Loucy (cell line): ENCODE measurements at regions not wholly inside any gene's neighbourhood (a gene's known extent, or its start where the extent isn't known, plus 50 kb on each side); places are given as distances from the start of the nearest gene placed in this dataset.

Experiments
- H2AFZ ChIP-seq: fragments of 200-600 bp; sonication (generic); 2 replicates; pipeline ENCODE4 v1.6.0; 2016; ENCODE audit warnings: antibody characterized with exemption, mild to moderate bottlenecking, low read length, moderate library complexity
- H3F3A ChIP-seq: fragments of 200-600 bp; 2 replicates; pipeline ENCODE4 v1.6.0; 2016; ENCODE audit warnings: antibody characterized with exemption, low read depth, mild to moderate bottlenecking
- H3K27me3 ChIP-seq: fragments of 200-600 bp; sonication (generic); 2 replicates; pipeline ENCODE4 v1.6.1; 2014; ENCODE audit warnings: low read length, mild to moderate bottlenecking; ENCODE audit not compliant: insufficient read depth, poor library complexity, severe bottlenecking
- H3K36me3 ChIP-seq: fragments of 200-600 bp; sonication (generic); 2 replicates; pipeline ENCODE4 v1.6.1; 2016; ENCODE audit warnings: low read length; ENCODE audit not compliant: insufficient read depth
- H3K4me1 ChIP-seq: fragments of 200-600 bp; sonication (generic); 2 replicates; pipeline ENCODE4 v1.5.1; 2014; ENCODE audit warnings: low read length, mild to moderate bottlenecking; ENCODE audit not compliant: insufficient read depth, poor library complexity, severe bottlenecking
- H3K4me2 ChIP-seq: fragments of 200-600 bp; sonication (generic); 2 replicates; pipeline ENCODE4 v1.6.0; 2014; ENCODE audit warnings: antibody characterized with exemption, low read length, low read depth, mild to moderate bottlenecking; ENCODE audit not compliant: poor library complexity, severe bottlenecking
- H3K4me3 ChIP-seq: fragments of 200-600 bp; sonication (generic); 2 replicates; pipeline ENCODE4 v1.5.1; 2014; ENCODE audit warnings: low read length, mild to moderate bottlenecking, mixed read lengths; ENCODE audit not compliant: poor library complexity, severe bottlenecking
- H3K79me2 ChIP-seq: fragments of 200-600 bp; sonication (generic); 2 replicates; pipeline ENCODE4 v1.6.1; 2014; ENCODE audit warnings: low read length; ENCODE audit not compliant: insufficient read depth
- H3K9ac ChIP-seq: fragments of 200-600 bp; sonication (generic); 2 replicates; pipeline ENCODE4 v1.6.0; 2014; ENCODE audit warnings: mild to moderate bottlenecking, low read depth, low read length, moderate library complexity; ENCODE audit not compliant: poor library complexity, severe bottlenecking
- H3K9me2 ChIP-seq: fragments of 200-600 bp; sonication (generic); replicated peaks from 2 replicates; pipeline ENCODE4 v1.6.1; 2016; ENCODE audit warnings: low read depth, low read length, mixed read lengths
- H3K9me3 ChIP-seq: fragments of 200-600 bp; sonication (generic); 2 replicates; pipeline ENCODE4 v1.6.1; 2014; ENCODE audit warnings: mild to moderate bottlenecking, antibody characterized with exemption, low read length, low read depth; ENCODE audit not compliant: insufficient read depth
- H4K20me1 ChIP-seq: fragments of 200-600 bp; sonication (generic); 2 replicates; pipeline ENCODE4 v1.6.0; 2014; ENCODE audit warnings: antibody characterized with exemption, low read length, mild to moderate bottlenecking; ENCODE audit not compliant: insufficient read depth, poor library complexity, severe bottlenecking
- CTCF ChIP-seq: fragments of 200-600 bp; sonication (generic); conservative IDR thresholded peaks from 2 replicates; pipeline ENCODE4 v1.5.1; 2014; ENCODE audit warnings: mild to moderate bottlenecking, antibody characterized with exemption, low read length
- EZH2phosphoT487 ChIP-seq: fragments of 200-600 bp; IDR thresholded peaks from 2 replicates; pipeline ENCODE4 v1.6.1; 2018; ENCODE audit warnings: antibody characterized with exemption, mild to moderate bottlenecking, moderate library complexity, borderline replicate concordance

- Histone ChIP-seq H3K79me2 (no peaks in the 10 kb centered on the region), H3K36me3 (no peaks in the 10 kb centered on the region), H2AFZ (no peak overlapping the region), H3K9ac (no peak overlapping the region), H3K27me3 (no peaks in the 10 kb centered on the region), H3F3A (no peaks in the 10 kb centered on the region), H4K20me1 (no peaks in the 10 kb centered on the region), H3K4me1 (no peaks in the 10 kb centered on the region), H3K4me3 (no peak overlapping the region), H3K9me3 (no peaks in the 10 kb centered on the region), H3K9me2 (no peaks in the 10 kb centered on the region), H3K4me2 (no peak overlapping the region)
- TF ChIP-seq EZH2phosphoT487 (no peak), CTCF (no peak)
Measured at GRCh38 chr13:105925496-105925895, 610.0 kb downstream of the EFNB2 start.

- no peak overlapping the region for H3K4me2 ChIP-seq
- H3K79me2 ChIP-seq, result no peaks in the 10 kb centered on the region
- no peak overlapping the region for H3K9ac ChIP-seq
- H3F3A ChIP-seq, result no peaks in the 10 kb centered on the region
- H3K27me3 ChIP-seq, result no peaks in the 10 kb centered on the region
- H2AFZ ChIP-seq, result no peak overlapping the region
- TF ChIP-seq CTCF (no peak), EZH2phosphoT487 (no peak)
- H3K9me3 ChIP-seq, result no peaks in the 10 kb centered on the region
- no peaks in the 10 kb centered on the region for H3K4me1 ChIP-seq
- H3K36me3 ChIP-seq, result no peaks in the 10 kb centered on the region
- no peak overlapping the region for H3K4me3 ChIP-seq
- H4K20me1 ChIP-seq, result no peaks in the 10 kb centered on the region
- no peaks in the 10 kb centered on the region for H3K9me2 ChIP-seq
Measured at GRCh38 chr13:105921711-105922110, 613.8 kb downstream of the EFNB2 start.

- TF ChIP-seq CTCF, result no peak
- no peak for TF ChIP-seq EZH2phosphoT487
- Histone ChIP-seq H3K9ac (no peak overlapping the region), H3K4me2 (no peak overlapping the region), H2AFZ (no peak overlapping the region), H3K4me1 (no peaks in the 10 kb centered on the region), H3K27me3 (no peaks in the 10 kb centered on the region), H3F3A (no peaks in the 10 kb centered on the region), H3K79me2 (no peaks in the 10 kb centered on the region), H3K4me3 (no peak overlapping the region), H3K36me3 (no peaks in the 10 kb centered on the region), H3K9me2 (no peaks in the 10 kb centered on the region), H3K9me3 (no peaks in the 10 kb centered on the region), H4K20me1 (no peaks in the 10 kb centered on the region)
Measured at GRCh38 chr13:105920370-105920769, 615.1 kb downstream of the EFNB2 start.
